NT2/D1 (cell line): ENCODE measurements at regions not wholly inside any gene's neighbourhood (a gene's known extent, or its start where the extent isn't known, plus 50 kb on each side); places are given as distances from the start of the nearest gene placed in this dataset.

ENCODE experiments used
- DNase-seq: peaks from one replicate; pipeline ENCODE4 v3.0.0-alpha.2; 2011; ENCODE audit warnings: low read depth, low spot score
- H3K27me3 ChIP-seq: 2 replicates; pipeline ENCODE4 v1.6.0; 2011; ENCODE audit warnings: mild to moderate bottlenecking; ENCODE audit not compliant: insufficient read length, insufficient read depth
- H3K36me3 ChIP-seq: 2 replicates; pipeline ENCODE4 v1.6.1; 2011; ENCODE audit warnings: mild to moderate bottlenecking, low read length, mixed read lengths; ENCODE audit not compliant: insufficient read depth, insufficient read length
- H3K4me1 ChIP-seq: 2 replicates; pipeline ENCODE4 v1.5.1; 2011; ENCODE audit not compliant: insufficient read depth, insufficient read length
- H3K4me3 ChIP-seq: 2 replicates; pipeline ENCODE4 v1.5.1; 2011; ENCODE audit warnings: low read depth; ENCODE audit not compliant: insufficient read length
- H3K9ac ChIP-seq: 2 replicates; pipeline ENCODE4 v1.6.0; 2011; ENCODE audit warnings: low read depth; ENCODE audit not compliant: insufficient read length
- H3K9me3 ChIP-seq: 2 replicates; pipeline ENCODE4 v1.5.1; 2011; ENCODE audit warnings: mild to moderate bottlenecking, low read length; ENCODE audit not compliant: insufficient read depth
- SUZ12 ChIP-seq: IDR thresholded peaks from 2 replicates; pipeline ENCODE4 v1.6.1; 2011; ENCODE audit not compliant: insufficient read length, insufficient read depth; ENCODE audit errors: extremely low read depth
- YY1 ChIP-seq: IDR thresholded peaks from 2 replicates; pipeline ENCODE4 v1.6.1; 2011; ENCODE audit not compliant: insufficient read length, insufficient read depth
- ZNF274 ChIP-seq: IDR thresholded peaks from 2 replicates; pipeline ENCODE4 v1.6.1; 2011; ENCODE audit warnings: mild to moderate bottlenecking, low read depth, low read length

- Histone ChIP-seq H3K4me1 (no peaks in the 10 kb centered on the region), H3K4me3 (no peak overlapping the region), H3K27me3 (no peaks in the 10 kb centered on the region), H3K9ac (no peak overlapping the region), H3K9me3 (no peaks in the 10 kb centered on the region), H3K36me3 (no peaks in the 10 kb centered on the region)
- TF ChIP-seq SUZ12: no peak
- DNase-seq: no peak
Measured at GRCh38 chr4:152029631-152030030, 268.8 kb upstream of the GATB start.

- Histone ChIP-seq H3K36me3 (no peaks in the 10 kb centered on the region), H3K9ac (no peak overlapping the region), H3K4me3 (no peak overlapping the region), H3K9me3 (no peaks in the 10 kb centered on the region), H3K27me3 (no peaks in the 10 kb centered on the region), H3K4me1 (no peaks in the 10 kb centered on the region)
- DNase-seq: no peak
- TF ChIP-seq ZNF274 (no peak), YY1 (no peak), SUZ12 (no peak)
Measured at GRCh38 chr4:152028131-152028530, 267.3 kb upstream of the GATB start.

GRCh38 chr4:152024881-152025280 lies 264.1 kb upstream of the GATB start:
- Histone ChIP-seq H3K4me1 (no peaks in the 10 kb centered on the region), H3K4me3 (no peak overlapping the region), H3K36me3 (no peaks in the 10 kb centered on the region), H3K27me3 (no peaks in the 10 kb centered on the region), H3K9me3 (no peaks in the 10 kb centered on the region), H3K9ac (no peak overlapping the region)
- TF ChIP-seq SUZ12 (no peak), YY1 (no peak), ZNF274 (no peak)
- DNase-seq: no peak

- no peaks in the 10 kb centered on the region for H3K4me1 ChIP-seq
- no peak for DNase-seq
- TF ChIP-seq YY1 (no peak), ZNF274 (no peak), SUZ12 (no peak)
- H3K9me3 ChIP-seq: no peaks in the 10 kb centered on the region
- no peaks in the 10 kb centered on the region for H3K27me3 ChIP-seq
- H3K4me3 ChIP-seq: no peak overlapping the region
- H3K36me3 ChIP-seq: no peaks in the 10 kb centered on the region
- no peak overlapping the region for H3K9ac ChIP-seq
Measured at GRCh38 chr4:152023674-152024073, 262.9 kb upstream of the GATB start.

- Histone ChIP-seq H3K36me3 (no peaks in the 10 kb centered on the region), H3K4me3 (no peak overlapping the region), H3K4me1 (no peaks in the 10 kb centered on the region), H3K9ac (no peak overlapping the region), H3K27me3 (no peaks in the 10 kb centered on the region), H3K9me3 (no peaks in the 10 kb centered on the region)
- DNase-seq: no peak
- TF ChIP-seq SUZ12: no peak
- no peak for TF ChIP-seq ZNF274
Measured at GRCh38 chr4:152022543-152022942, 261.7 kb upstream of the GATB start.

GRCh38 chr4:152021788-152022438 lies 261.1 kb upstream of the GATB start:
- Histone ChIP-seq H3K36me3 (no peaks in the 10 kb centered on the region), H3K9ac (no peak overlapping the region), H3K27me3 (no peaks in the 10 kb centered on the region), H3K4me1 (no peaks in the 10 kb centered on the region), H3K9me3 (no peaks in the 10 kb centered on the region), H3K4me3 (no peak overlapping the region)
- no peak for TF ChIP-seq YY1
- no peak for TF ChIP-seq SUZ12
- TF ChIP-seq ZNF274: no peak
- no peak for DNase-seq

- Histone ChIP-seq H3K27me3 (no peaks in the 10 kb centered on the region), H3K9me3 (no peaks in the 10 kb centered on the region), H3K36me3 (no peaks in the 10 kb centered on the region), H3K4me1 (no peaks in the 10 kb centered on the region), H3K4me3 (no peak overlapping the region), H3K9ac (no peak overlapping the region)
- TF ChIP-seq ZNF274 (no peak), SUZ12 (no peak), YY1 (no peak)
- no peak for DNase-seq
Measured at GRCh38 chr4:152020073-152020472, 259.3 kb upstream of the GATB start.

- Histone ChIP-seq H3K4me3 (no peak overlapping the region), H3K9me3 (peaks cover 8% of the 10 kb centered on the region; the same call in 1 of the 2 replicates), H3K9ac (no peak overlapping the region), H3K36me3 (no peaks in the 10 kb centered on the region), H3K27me3 (no peaks in the 10 kb centered on the region), H3K4me1 (no peaks in the 10 kb centered on the region)
- no peak for DNase-seq
- no peak for TF ChIP-seq SUZ12
- TF ChIP-seq YY1: no peak
- TF ChIP-seq ZNF274: no peak
Measured at GRCh38 chr4:152016303-152016620, 255.5 kb upstream of the GATB start.
